ENCODE measurements at regions not wholly inside any gene's neighbourhood (a gene's known extent, or its start where the extent isn't known, plus 50 kb on each side); places are given as distances from the start of the nearest gene placed in this dataset.

- TF ChIP-seq REST (IDR thresholded peaks at IDR 0.05; ENCODE audit: insufficient read depth in 1 of 2, low read depth in 2 of 2, low read length in 1 of 2): no peak
- no peak for TF ChIP-seq CTCF (IDR thresholded peaks at IDR 0.05)
- no peak for TF ChIP-seq POLR2AphosphoS5 (IDR thresholded peaks at IDR 0.05; ENCODE audit: low read depth, low read length)
- no peak for TF ChIP-seq SIN3A (IDR thresholded peaks at IDR 0.05; ENCODE audit: borderline replicate concordance, insufficient read depth, low read depth, low read length)
- TF ChIP-seq TCF7L2 (IDR thresholded peaks at IDR 0.05; ENCODE audit: low read depth, low read length): no peak
Measured at GRCh38 chr6:78243519-78243918, 590.7 kb downstream of the MEI4 start.

All from Panc1 (cell line).